HepG2 (cell line): ENCODE measurements at regions not wholly inside any gene's neighbourhood (a gene's known extent, or its start where the extent isn't known, plus 50 kb on each side); places are given as distances from the start of the nearest gene placed in this dataset.

Source experiments
- ADNP ChIP-seq: sonication (generic); formaldehyde crosslinking; IDR thresholded peaks from 2 replicates; pipeline ENCODE4 v1.4.0; 2020; ENCODE audit warnings: missing genetic modification reagents
- E2F2 ChIP-seq: sonication (generic); formaldehyde crosslinking; IDR thresholded peaks from 2 replicates; pipeline ENCODE4 v1.4.0; 2020; ENCODE audit warnings: missing genetic modification reagents, borderline replicate concordance
- HMG20A ChIP-seq: IDR thresholded peaks from 2 replicates; pipeline ENCODE4 v1.6.1; 2016; ENCODE audit warnings: borderline replicate concordance
- SRF ChIP-seq: IDR thresholded peaks from 2 replicates; pipeline ENCODE4 v1.6.1; 2011; ENCODE audit warnings: mild to moderate bottlenecking, low read depth, low read length, moderate library complexity

GRCh38 chrY:20659450-20659849, 83.9 kb downstream of the EIF1AY start:
- TF ChIP-seq SRF (no peak), E2F2 (no peak), HMG20A (CRISPR knock-in tag) (no peak), ADNP (CRISPR knock-in tag) (no peak)
